ENCODE measurements at regions not wholly inside any gene's neighbourhood (a gene's known extent, or its start where the extent isn't known, plus 50 kb on each side); places are given as distances from the start of the nearest gene placed in this dataset.
"Not testable (repeated sequence)": the region's sequence is repeated elsewhere in the genome, so short reads cannot be mapped to it uniquely, and the experiment has no call there.

GRCh38 chr3:5505997-5506396, 318.5 kb downstream of the EDEM1 start:
- Histone ChIP-seq H3K9me3 (ENCODE audit: control insufficient read depth in 2 of 3, low read length in 3 of 3) (no peaks in the 10 kb centered on the region), H3K36me3 (ENCODE audit: control insufficient read depth in 2 of 3, insufficient read depth in 3 of 3, low read length in 3 of 3) (no peaks in the 10 kb centered on the region), H3K27me3 (ENCODE audit: control insufficient read depth in 2 of 2, insufficient read depth in 2 of 2, low read length in 2 of 2) (no peaks in the 10 kb centered on the region), H3K4me1 (ENCODE audit: control insufficient read depth in 2 of 2, insufficient read depth in 2 of 2, low read length in 2 of 2) (no peaks in the 10 kb centered on the region), H3K27ac (ENCODE audit: low read depth, low read length) (no peak overlapping the region), H3K4me3 (ENCODE audit: low read length) (no peak overlapping the region)
- H3K4me3 Mint-ChIP-seq: no peak overlapping the region
- H3K36me3 Mint-ChIP-seq: peaks cover 0 to 15% (median 3%) of the 10 kb centered on the region in 5 donors
- H3K27ac Mint-ChIP-seq: no peak overlapping the region
- intact Hi-C loops (cut with micrococcal nuclease): no loop called here
- no peaks in the 10 kb centered on the region for H3K4me1 Mint-ChIP-seq
- peaks cover 0 to 14% (median 8%) of the 10 kb centered on the region in 5 donors for H3K27me3 Mint-ChIP-seq
- DNase-seq (no peak), ATAC-seq (no peak)
- CTCF ChIA-PET: no interaction called here
- POLR2A ChIA-PET: no interaction called here
- H3K9me3 Mint-ChIP-seq: peaks cover 8 to 36% (median 18%) of the 10 kb centered on the region in 11 donors

- ATAC-seq, DNase-seq: not testable (repeated sequence)
Measured at GRCh38 chr3:5508860-5509259, 321.4 kb downstream of the EDEM1 start.

GRCh38 chr3:5510300-5510699, 322.8 kb downstream of the EDEM1 start:
- peaks cover 0 to 19% (median 3%) of the 10 kb centered on the region in 5 donors for H3K36me3 Mint-ChIP-seq
- H3K27me3 Mint-ChIP-seq: peaks cover 0 to 14% (median 12%) of the 10 kb centered on the region in 5 donors
- DNase-seq (no peak), ATAC-seq (no peak)
- H3K9me3 Mint-ChIP-seq: peaks cover 15 to 75% (median 34%) of the 10 kb centered on the region in 11 donors
- ChIA-PET POLR2A (no interaction called here), CTCF (no interaction called here)
- H3K4me3 ChIP-seq (ENCODE audit: low read length): no peak overlapping the region
- no peaks in the 10 kb centered on the region for H3K36me3 ChIP-seq (ENCODE audit: control insufficient read depth in 2 of 3, insufficient read depth in 3 of 3, low read length in 3 of 3)
- no peak overlapping the region for H3K4me3 Mint-ChIP-seq
- H3K27ac ChIP-seq (ENCODE audit: low read depth, low read length): no peak overlapping the region
- intact Hi-C loops (cut with micrococcal nuclease): no loop called here
- H3K27me3 ChIP-seq (ENCODE audit: control insufficient read depth in 2 of 2, insufficient read depth in 2 of 2, low read length in 2 of 2): no peaks in the 10 kb centered on the region
- H3K27ac Mint-ChIP-seq: no peak overlapping the region
- no peaks in the 10 kb centered on the region for H3K4me1 Mint-ChIP-seq
- peaks cover 0 to 6% (median 0%) of the 10 kb centered on the region in 3 experiments for H3K9me3 ChIP-seq (ENCODE audit: control insufficient read depth in 2 of 3, low read length in 3 of 3)
- no peaks in the 10 kb centered on the region for H3K4me1 ChIP-seq (ENCODE audit: control insufficient read depth in 2 of 2, insufficient read depth in 2 of 2, low read length in 2 of 2)

More at GRCh38 chr3:5508860-5509259, 321.4 kb downstream of the EDEM1 start:
- H3K4me1 ChIP-seq (ENCODE audit: control insufficient read depth in 2 of 2, insufficient read depth in 2 of 2, low read length in 2 of 2); H3K4me3 ChIP-seq (ENCODE audit: low read length); H3K9me3 ChIP-seq (ENCODE audit: control insufficient read depth in 2 of 3, low read length in 3 of 3); intact Hi-C loops (cut with micrococcal nuclease); H3K27me3 ChIP-seq (ENCODE audit: control insufficient read depth in 2 of 2, insufficient read depth in 2 of 2, low read length in 2 of 2); H3K4me1 Mint-ChIP-seq; CTCF ChIA-PET; H3K27ac Mint-ChIP-seq; POLR2A ChIA-PET; H3K36me3 ChIP-seq (ENCODE audit: control insufficient read depth in 2 of 3, insufficient read depth in 3 of 3, low read length in 3 of 3); H3K4me3 Mint-ChIP-seq; H3K27ac ChIP-seq (ENCODE audit: low read depth, low read length): not testable (repeated sequence)
- Mint-ChIP-seq H3K9me3 (peaks cover 15 to 65% (median 31%) of the 10 kb centered on the region in 11 donors), H3K36me3 (peaks cover 0 to 19% (median 3%) of the 10 kb centered on the region in 5 donors), H3K27me3 (peaks cover 0 to 14% (median 12%) of the 10 kb centered on the region in 5 donors)

- H3K36me3 Mint-ChIP-seq: peaks cover 0 to 5% (median 0%) of the 10 kb centered on the region in 5 donors
- ATAC-seq (no peak), DNase-seq (no peak)
- H3K4me3 Mint-ChIP-seq: no peak overlapping the region
- ChIA-PET POLR2A (no interaction called here), CTCF (no interaction called here)
- H3K4me1 Mint-ChIP-seq: no peaks in the 10 kb centered on the region
- Histone ChIP-seq H3K4me1 (ENCODE audit: control insufficient read depth in 2 of 2, insufficient read depth in 2 of 2, low read length in 2 of 2) (no peaks in the 10 kb centered on the region), H3K27ac (ENCODE audit: low read depth, low read length) (no peak overlapping the region), H3K9me3 (ENCODE audit: control insufficient read depth in 2 of 3, low read length in 3 of 3) (peaks cover 0 to 8% (median 0%) of the 10 kb centered on the region in 3 experiments), H3K27me3 (ENCODE audit: control insufficient read depth in 2 of 2, insufficient read depth in 2 of 2, low read length in 2 of 2) (no peaks in the 10 kb centered on the region), H3K4me3 (ENCODE audit: low read length) (no peak overlapping the region), H3K36me3 (ENCODE audit: control insufficient read depth in 2 of 3, insufficient read depth in 3 of 3, low read length in 3 of 3) (no peaks in the 10 kb centered on the region)
- H3K27ac Mint-ChIP-seq: no peak overlapping the region
- intact Hi-C loops (cut with micrococcal nuclease): no loop called here
- no peaks in the 10 kb centered on the region for H3K27me3 Mint-ChIP-seq
- peaks cover 2 to 42% (median 10%) of the 10 kb centered on the region in 11 donors for H3K9me3 Mint-ChIP-seq
Measured at GRCh38 chr3:5517921-5518320, 330.4 kb downstream of the EDEM1 start.

GRCh38 chr3:5520237-5520636, 332.7 kb downstream of the EDEM1 start:
- no peak overlapping the region for H3K27ac Mint-ChIP-seq

GRCh38 chr3:5523125-5523524, 335.6 kb downstream of the EDEM1 start:
- H3K9me3 ChIP-seq (ENCODE audit: control insufficient read depth in 2 of 3, low read length in 3 of 3): peaks cover 0 to 3% (median 0%) of the 10 kb centered on the region in 3 experiments
- POLR2A ChIA-PET: no interaction called here
- no peaks in the 10 kb centered on the region for H3K27me3 ChIP-seq (ENCODE audit: control insufficient read depth in 2 of 2, insufficient read depth in 2 of 2, low read length in 2 of 2)
- H3K27ac Mint-ChIP-seq: no peak overlapping the region
- ATAC-seq (no peak), DNase-seq (no peak)
- CTCF ChIA-PET: no interaction called here
- no peaks in the 10 kb centered on the region for H3K27me3 Mint-ChIP-seq
- no peaks in the 10 kb centered on the region for H3K4me1 Mint-ChIP-seq
- no peaks in the 10 kb centered on the region for H3K36me3 Mint-ChIP-seq
- intact Hi-C loops (cut with micrococcal nuclease): no loop called here
- peaks cover 0 to 11% (median 9%) of the 10 kb centered on the region in 11 donors for H3K9me3 Mint-ChIP-seq
- no peaks in the 10 kb centered on the region for H3K4me1 ChIP-seq (ENCODE audit: control insufficient read depth in 2 of 2, insufficient read depth in 2 of 2, low read length in 2 of 2)
- H3K4me3 ChIP-seq (ENCODE audit: low read length): no peak overlapping the region
- no peaks in the 10 kb centered on the region for H3K36me3 ChIP-seq (ENCODE audit: control insufficient read depth in 2 of 3, insufficient read depth in 3 of 3, low read length in 3 of 3)
- H3K4me3 Mint-ChIP-seq: no peak overlapping the region
- no peak overlapping the region for H3K27ac ChIP-seq (ENCODE audit: low read depth, low read length)

More at GRCh38 chr3:5520237-5520636, 332.7 kb downstream of the EDEM1 start:
- Mint-ChIP-seq H3K36me3 (no peaks in the 10 kb centered on the region), H3K4me3 (no peak overlapping the region), H3K27me3 (no peaks in the 10 kb centered on the region), H3K4me1 (no peaks in the 10 kb centered on the region), H3K9me3 (peaks cover 1 to 23% (median 9%) of the 10 kb centered on the region in 11 donors)
- ChIA-PET CTCF (no interaction called here), POLR2A (no interaction called here)
- Histone ChIP-seq H3K27ac (ENCODE audit: low read depth, low read length) (no peak overlapping the region), H3K4me1 (ENCODE audit: control insufficient read depth in 2 of 2, insufficient read depth in 2 of 2, low read length in 2 of 2) (no peaks in the 10 kb centered on the region), H3K4me3 (ENCODE audit: low read length) (no peak overlapping the region), H3K36me3 (ENCODE audit: control insufficient read depth in 2 of 3, insufficient read depth in 3 of 3, low read length in 3 of 3) (no peaks in the 10 kb centered on the region), H3K27me3 (ENCODE audit: control insufficient read depth in 2 of 2, insufficient read depth in 2 of 2, low read length in 2 of 2) (no peaks in the 10 kb centered on the region), H3K9me3 (ENCODE audit: control insufficient read depth in 2 of 3, low read length in 3 of 3) (peaks cover 0 to 3% (median 0%) of the 10 kb centered on the region in 3 experiments)
- DNase-seq (no peak), ATAC-seq (no peak)
- intact Hi-C loops (cut with micrococcal nuclease): no loop called here

GRCh38 chr3:5531039-5531438, 343.5 kb downstream of the EDEM1 start:
- POLR2A ChIA-PET: no interaction called here
- intact Hi-C loops (cut with micrococcal nuclease): no loop called here
- CTCF ChIA-PET: no interaction called here

More at GRCh38 chr3:5531039-5531438, 343.5 kb downstream of the EDEM1 start:
- Mint-ChIP-seq H3K36me3 (peaks cover 0 to 4% (median 0%) of the 10 kb centered on the region in 5 donors), H3K4me1 (peaks cover 0 to 3% (median 0%) of the 10 kb centered on the region in 7 donors), H3K9me3 (peaks cover 0 to 16% (median 0%) of the 10 kb centered on the region in 11 donors), H3K27ac (no peak overlapping the region), H3K27me3 (peaks cover 0 to 21% (median 11%) of the 10 kb centered on the region in 5 donors), H3K4me3 (no peak overlapping the region)
- Histone ChIP-seq H3K36me3 (ENCODE audit: control insufficient read depth in 2 of 3, insufficient read depth in 3 of 3, low read length in 3 of 3) (no peaks in the 10 kb centered on the region), H3K4me1 (ENCODE audit: control insufficient read depth in 2 of 2, insufficient read depth in 2 of 2, low read length in 2 of 2) (no peaks in the 10 kb centered on the region), H3K27me3 (ENCODE audit: control insufficient read depth in 2 of 2, insufficient read depth in 2 of 2, low read length in 2 of 2) (no peaks in the 10 kb centered on the region), H3K4me3 (ENCODE audit: low read length) (no peak overlapping the region), H3K27ac (ENCODE audit: low read depth, low read length) (no peak overlapping the region), H3K9me3 (ENCODE audit: control insufficient read depth in 2 of 3, low read length in 3 of 3) (no peaks in the 10 kb centered on the region)
- ATAC-seq (no peak), DNase-seq (no peak)

Data from naive thymus-derived CD4-positive, alpha-beta T cell (primary cell).